HG03442 (cell line): ENCODE measurements at regions not wholly inside any gene's neighbourhood (a gene's known extent, or its start where the extent isn't known, plus 50 kb on each side); places are given as distances from the start of the nearest gene placed in this dataset.

Experiments
- ATAC-seq: cut with Tn5 transposase; IDR thresholded peaks from one replicate; pipeline ENCODE4 v1.9.1; 2021; ENCODE audit warnings: mild to moderate bottlenecking, moderate library complexity; ENCODE audit not compliant: unreplicated experiment

DNA sequence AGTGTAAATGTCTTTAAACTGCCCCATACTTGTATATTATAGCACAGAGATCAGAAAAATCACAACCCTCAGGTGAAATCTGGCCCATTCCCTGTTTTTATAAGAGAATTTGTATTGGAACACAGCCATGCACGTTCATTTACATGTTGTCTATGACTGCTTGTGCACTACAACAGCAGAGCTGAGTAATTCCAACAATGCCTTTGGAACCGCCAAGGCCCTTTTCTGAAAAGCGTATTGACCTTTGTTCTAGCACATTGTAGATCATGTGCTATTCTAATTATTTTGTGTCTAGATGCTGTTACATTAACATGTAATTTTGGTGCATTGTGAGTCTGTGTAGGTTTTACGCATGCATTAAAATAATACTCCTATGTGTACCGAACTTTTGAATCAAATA, 339.6 kb downstream of the CHRM3 start:
- no peak for ATAC-seq

DNA sequence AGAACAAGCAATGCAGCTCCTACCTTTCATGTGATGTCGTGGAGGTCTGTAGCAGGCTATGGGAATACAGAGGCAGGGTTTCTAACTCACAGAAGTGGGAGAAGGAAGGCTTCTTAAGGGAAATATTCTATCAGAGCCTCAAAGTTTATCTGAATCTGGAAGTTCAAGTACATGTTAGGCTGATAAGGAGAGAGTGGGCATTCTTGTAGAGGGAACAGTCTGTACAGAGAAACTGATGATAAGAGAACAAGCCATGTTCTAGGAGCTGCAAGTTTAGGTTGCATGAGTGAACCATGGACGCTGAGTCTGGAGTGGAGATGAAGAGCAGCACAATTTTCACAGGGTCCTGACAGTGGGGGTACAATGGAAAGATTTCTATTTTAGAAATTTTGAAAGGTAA, 344.0 kb downstream of the CHRM3 start:
- ATAC-seq, result no peak

DNA sequence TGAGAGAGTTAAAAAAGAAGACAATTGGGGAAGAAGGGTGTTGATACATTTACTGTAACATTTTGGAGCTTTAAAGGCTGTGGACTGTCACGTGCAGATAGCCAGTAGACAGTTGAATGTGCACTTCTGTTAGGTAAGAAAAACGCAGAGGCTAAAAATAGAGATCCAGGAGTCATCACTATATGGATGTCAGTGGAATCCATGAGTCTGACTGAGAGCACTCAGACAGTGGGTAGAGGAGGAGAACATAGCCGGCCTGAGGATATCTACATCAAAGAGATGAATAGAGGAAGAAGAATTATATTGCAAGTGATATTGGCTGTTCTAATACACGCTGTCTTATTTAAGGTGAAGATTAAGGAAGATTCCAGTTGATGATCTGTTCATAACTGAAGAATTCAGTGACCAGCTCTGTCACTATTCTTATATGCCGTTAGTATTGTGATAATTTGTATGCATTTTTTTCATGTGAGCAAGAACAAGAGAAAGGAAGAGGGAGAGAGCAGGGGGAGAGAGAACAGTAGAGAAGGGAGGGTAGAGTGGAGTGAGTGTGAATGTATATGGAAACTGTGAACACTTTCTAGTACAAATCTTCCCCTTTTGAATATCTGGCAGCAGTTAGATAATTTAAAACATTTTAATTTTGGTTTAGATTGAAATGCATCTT, 344.8 kb downstream of the CHRM3 start:
- ATAC-seq, result no peak

DNA sequence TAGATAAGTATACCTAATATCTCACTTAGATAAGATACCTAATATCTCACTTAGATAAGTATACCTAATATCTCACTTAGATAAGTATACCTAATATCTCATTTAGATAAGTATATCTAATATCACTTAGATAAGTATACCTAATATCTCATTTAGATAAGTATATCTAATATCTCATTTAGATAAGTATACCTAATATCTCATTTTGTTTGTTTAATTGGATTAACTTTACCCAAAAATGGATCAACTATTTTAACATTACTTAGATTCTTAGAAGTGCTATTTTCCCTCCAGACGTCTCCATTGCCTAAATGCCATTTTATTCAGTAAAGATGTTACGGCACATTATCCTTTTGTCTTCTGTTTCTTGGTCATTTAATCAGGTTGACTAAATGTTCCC, 346.4 kb downstream of the CHRM3 start:
- ATAC-seq, result no peak

DNA sequence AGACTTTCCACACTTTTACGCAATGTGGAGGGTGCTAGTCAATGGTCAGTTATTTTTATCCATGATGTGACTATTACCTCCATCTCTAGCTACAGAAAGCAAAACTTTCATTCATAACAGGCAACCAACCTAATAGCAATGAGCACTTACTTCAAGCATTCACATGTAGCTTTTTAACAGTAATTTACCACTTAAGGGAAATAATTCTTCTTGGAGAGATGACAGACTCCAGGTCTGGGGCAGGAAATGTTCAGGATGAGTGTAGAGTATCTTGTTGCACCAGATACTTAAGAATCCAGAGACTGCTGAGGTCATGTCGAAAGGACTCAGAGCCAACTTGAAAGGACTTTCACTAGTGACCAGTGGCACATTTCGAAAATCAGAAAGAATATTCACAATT, 347.6 kb downstream of the CHRM3 start:
- ATAC-seq, result no peak

DNA sequence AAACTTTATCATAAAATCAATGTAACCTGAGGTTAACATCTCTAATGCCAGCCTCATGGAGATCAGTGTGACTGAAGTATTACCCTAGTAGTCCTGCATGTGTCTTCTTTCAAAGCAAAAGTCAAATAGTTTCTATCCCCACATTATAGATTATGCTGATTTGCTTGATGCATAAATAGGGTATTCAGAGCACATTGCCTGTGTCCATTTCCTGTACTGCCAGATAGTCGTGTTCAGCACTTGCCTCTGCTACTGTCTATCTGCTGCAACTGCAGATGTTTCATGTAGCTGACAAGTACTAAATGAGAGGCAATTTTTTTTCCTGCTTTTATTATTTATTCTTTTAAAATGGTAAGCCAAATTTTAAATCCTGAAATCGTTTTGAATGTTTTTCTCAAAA, 348.7 kb downstream of the CHRM3 start:
- ATAC-seq, result no peak

DNA sequence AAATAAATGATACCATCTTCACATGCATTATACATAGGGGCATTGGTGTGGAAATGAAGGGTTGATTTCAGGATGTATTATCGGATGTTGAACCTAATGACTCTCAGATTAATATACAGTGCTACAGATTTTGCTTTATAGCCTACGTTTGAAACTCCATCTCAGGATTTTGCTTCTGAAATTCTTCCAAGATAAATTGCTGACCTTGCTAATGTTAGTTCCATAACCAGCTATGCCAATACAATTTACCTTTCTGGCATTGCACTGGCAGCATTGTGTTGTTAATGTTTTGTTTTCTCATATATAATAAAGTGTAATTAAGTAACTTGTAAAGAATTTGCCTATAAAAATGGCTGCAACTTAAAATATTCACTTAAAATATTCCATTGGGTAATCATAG, 350.1 kb downstream of the CHRM3 start:
- ATAC-seq, result no peak

DNA sequence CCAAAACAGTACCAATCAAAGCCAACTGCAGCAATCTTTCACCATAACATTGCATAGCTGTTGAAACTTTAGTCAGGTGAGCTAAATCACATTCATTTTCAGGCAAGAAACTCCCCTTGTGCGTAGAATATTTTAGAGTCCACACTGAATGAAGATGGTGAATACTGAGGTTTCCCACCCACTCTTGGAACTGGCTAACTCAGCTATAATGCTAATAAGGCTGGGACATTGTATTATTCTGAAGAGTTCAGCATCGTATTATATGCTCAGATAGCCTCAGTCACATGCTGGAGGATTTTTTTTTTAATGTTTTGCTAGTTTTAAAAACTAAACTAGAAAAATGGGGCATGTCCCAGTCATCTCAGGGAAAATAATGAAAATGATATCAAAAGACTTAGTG, 352.3 kb upstream of the FMN2 start:
- ATAC-seq, result no peak

DNA sequence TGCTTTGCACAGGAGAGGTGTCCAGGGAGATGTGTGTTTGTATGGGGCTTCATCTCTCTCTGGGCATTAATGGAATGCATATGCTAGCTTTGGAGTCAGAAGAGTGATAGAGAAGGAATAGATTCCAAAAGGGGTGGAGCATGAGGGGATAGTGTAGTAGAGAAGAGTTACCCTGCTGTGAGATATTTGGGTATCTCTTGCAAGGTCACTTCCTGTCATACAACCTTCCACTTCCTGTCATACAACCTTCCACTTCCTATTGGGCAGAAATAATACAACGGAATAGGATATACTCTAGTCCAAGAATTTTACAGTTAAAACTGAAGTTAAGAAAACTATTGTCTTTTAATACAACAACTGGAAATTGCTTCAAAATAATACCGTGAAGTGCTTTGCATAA, 351.8 kb upstream of the FMN2 start:
- ATAC-seq, result no peak

DNA sequence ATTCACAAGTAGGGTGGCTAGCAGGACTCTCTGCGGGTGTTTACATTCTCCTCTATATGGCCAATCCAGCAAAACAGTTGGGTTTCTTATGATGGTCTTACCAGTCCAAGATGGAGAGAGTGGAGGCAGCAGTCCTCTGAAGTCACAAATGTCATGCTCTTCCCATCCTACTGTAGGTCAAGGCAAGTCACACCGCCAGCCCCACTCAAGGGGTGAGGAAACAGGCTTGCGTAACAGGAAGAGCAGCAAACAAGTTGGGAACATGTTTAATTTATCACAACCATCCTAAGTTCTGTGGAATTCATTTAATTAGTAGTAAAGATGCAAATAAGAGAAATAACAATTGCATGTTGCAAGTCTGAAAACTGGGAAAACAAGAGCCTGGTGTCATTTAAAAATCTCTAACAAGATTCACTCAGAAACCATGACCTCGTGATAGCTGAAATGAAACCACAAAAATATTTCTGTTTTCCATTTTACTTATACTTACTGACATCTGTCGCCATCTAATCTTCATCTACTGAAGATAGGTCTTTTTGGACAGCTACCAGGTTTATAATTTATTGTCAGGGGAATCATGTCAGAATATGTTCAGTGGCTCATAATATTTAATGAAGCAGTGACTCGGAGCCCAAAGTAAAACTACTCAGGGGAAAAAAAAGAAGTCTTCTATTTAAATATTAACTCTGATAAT, 349.1 kb upstream of the FMN2 start:
- ATAC-seq, result no peak

DNA sequence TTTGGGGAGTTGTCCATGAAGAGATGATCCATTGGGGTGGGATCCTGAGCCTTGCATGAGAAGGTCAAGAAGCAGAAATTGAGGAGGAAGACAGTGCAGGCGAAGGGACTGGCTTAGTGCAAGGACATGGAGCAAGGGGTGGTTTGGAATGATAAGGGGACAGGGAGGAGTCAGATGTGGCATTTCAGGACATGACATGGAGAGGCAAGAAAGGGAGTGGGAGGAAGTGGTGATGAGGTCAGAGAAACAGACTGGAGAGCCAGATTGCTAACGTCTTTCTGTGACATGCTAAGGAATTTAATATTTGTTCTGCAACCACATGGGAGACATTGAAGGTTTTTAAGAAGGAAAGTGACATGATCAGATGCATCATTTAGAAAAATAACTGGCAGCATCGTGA, 346.8 kb upstream of the FMN2 start:
- no peak for ATAC-seq

DNA sequence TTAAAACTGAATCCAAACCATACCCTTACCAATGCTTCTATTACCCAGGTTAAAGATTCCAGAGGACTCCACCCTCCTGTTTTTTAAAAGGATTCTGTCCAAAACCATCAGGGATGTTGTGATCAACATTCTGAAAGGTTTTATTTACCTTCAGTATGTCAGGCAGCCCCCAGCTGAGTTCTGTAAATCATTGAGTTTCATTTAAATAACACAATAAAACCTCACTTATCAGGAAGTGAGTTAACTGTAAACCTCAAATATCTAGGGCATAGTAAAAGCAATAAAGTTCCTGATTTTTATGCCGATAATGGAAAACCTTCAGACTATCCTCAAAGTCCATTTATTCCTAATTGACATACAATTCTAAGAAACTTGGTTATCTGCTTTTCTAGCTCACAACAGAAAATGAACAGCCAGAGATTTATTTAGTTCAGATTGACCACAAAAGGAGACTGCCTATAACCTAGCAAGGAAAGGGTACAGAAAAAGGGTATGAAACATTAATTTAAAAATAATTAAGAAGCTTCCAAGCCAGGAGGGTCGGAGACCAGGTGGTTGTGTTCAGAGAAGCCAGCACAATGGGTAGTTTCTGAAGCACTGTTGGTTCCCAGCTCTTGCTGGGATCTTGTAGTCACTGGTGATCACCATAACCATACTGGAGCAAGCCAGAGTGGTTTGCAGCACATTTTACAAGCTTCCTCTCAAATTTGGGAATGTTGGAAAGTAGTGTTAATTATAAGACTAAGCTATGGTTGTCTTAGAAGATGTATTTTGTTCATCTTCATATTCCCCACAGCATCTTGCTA, 336.4 kb upstream of the FMN2 start:
- ATAC-seq, result no peak

DNA sequence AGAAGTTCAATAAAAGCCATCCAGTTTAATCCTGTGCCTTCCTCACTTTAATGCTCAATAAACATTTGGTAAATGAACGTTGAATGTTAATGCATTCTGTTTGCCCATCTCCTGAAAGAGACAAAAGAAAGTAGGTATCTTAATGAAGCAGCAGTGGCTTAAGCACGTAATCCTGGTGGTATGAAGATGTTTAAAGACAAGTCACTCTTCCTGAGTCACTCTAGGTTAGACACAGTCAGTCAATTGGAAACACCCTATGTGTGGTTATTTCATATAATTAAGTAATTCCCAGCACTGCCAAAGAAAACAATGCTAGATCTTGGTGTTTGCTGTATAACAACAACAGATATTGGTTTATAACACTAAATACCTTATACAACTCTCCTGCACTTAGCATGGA, 334.0 kb upstream of the FMN2 start:
- no peak for ATAC-seq

DNA sequence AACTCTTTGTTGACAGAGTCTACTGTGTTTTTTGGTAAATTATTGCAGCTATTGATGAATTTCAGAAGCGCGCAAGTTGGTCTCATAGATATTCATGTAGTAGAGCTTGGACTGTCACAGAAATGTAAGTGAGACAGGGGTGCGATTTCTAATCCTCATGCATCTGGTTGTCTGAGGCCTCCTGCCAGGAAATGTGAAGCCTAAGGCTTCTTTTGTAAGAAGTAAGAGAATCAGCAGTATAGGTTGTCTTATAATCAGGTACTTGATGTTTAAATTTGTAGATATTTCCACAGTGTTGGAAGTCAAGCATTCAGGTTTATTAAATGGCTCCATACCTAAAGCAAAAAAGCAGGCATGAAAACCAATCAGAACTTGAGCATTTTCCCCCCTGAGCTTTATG, 332.9 kb upstream of the FMN2 start:
- no peak for ATAC-seq

DNA sequence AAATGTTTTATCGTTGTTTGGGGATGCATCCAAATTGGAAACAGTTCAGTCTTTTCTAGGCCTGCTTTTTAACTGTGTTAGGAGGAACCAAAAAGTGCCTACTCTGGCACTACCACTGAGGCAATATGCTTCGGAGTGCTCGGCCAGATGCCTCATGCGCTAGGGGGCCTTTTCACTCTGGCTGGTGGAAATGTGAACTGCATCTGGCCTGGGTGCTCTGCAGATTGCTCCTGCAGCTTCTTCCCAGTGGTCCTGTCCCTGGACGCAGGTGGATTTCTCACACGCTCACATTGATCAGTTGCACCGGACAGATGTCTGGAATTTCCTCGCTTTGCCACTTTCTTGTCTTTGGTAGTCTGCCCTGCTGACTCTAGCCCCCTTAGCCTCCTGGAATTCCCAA, 330.2 kb upstream of the FMN2 start:
- ATAC-seq, result no peak

DNA sequence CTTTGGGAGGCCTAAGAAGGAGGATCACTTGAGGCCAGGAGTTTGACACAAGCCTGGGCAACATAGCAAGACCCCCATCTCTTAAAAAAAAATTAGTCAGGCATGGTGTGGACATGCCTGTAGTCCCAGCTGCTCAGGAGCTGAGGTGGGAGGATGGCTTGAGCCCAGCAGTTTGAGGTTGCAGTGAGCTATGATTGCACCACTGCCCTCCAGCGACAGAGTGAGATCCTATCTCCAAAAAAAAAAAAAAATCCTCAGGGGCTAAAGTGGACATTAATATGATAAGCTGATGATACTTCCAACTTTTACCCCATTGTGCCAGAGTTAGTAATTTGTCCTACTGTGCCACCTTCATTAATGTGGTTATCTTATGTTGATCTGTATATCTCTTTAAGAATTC, 327.8 kb upstream of the FMN2 start:
- no peak for ATAC-seq

DNA sequence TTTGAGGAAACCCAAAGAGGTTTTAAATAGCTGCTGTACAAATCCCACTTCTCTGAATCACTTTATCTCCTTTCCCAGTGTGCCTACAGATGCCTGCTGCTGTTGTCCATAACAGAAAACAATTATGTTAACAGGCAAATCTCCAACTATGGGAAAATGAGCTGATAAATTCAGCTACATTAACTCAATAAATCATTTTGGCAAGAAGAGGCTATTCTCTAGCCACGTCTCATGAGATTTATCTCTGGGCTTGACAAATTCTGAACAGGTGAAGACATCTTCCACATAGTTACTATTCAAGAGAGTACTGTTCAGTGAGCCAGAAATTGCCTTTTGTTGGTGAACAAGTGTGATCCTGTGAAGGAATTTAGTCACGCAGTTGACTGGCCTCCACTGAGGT, 327.1 kb upstream of the FMN2 start:
- no peak for ATAC-seq

DNA sequence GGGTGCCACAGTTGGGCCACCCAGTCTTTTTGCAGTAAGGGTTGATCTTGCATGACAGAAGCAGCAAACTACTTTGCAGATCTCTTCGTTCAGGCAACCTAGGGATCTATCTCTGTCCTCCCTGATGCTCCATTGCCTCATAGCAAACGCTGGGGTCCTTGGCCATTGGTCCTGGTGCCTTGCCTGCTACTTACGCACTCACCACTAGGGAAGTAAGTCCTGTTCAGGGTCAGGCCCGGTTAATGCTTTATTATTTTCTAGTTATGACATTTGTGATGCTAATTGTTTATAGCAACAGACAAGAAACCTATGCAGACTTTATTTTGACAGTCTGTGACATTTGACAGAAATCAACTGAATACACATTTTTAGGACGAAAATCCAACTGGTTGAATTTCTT, 326.5 kb upstream of the FMN2 start:
- ATAC-seq, result no peak

DNA sequence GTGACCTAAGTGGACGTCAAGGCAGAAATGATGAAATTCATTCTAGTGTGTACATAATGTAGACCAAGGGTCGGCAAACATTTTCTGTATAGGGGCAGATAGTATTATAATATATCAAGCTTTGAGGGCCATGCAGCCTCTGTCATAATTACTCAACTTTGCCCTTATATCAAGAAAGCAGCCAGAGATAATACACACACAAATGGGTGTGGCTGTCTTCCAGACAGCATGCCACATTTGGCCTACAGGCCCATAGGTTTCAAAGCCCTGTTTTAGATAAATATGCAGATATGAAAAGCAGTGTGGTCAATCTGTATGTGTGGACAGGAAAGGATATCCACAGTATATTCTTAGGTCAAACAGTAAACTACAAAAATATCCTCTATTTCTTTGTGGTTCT, 320.1 kb upstream of the FMN2 start:
- no peak for ATAC-seq

DNA sequence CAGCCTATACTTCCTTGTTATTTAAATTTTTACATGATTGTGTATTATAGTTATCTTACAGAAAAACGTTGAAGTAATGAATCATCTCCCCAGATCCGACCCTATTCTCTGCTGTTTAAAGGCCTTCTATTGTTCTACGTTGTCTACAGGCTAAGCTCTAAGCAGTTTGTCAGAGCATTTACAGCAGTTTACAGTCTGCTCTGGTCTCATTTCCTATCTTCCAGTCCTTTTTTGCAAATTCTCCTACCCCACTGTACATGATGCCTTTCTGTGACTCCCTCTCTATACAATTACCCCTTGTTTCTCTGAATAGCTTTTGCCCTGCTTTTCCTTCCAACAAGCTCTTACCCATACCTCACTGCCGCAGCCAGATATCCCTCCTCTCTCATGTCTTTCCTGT, 319.2 kb upstream of the FMN2 start:
- ATAC-seq, result no peak

DNA sequence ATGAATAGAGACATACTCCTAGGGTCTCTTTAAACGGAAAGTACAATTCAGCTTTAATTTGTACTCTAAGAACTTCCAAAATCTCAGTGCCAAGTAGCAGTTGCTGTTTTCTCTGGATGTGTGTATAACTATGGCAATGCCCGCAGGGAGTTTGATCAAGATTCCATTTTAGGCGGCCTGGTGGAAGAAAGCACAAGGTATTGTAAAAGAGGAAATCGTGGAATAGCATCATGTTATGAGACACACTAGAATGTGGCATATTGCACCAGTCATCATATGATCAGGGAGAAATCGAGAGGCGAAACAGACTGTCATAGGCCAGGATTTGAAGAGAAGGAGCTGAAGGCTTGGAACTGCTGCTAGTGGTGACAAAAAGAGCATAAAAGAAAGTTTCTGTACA, 316.2 kb upstream of the FMN2 start:
- no peak for ATAC-seq

DNA sequence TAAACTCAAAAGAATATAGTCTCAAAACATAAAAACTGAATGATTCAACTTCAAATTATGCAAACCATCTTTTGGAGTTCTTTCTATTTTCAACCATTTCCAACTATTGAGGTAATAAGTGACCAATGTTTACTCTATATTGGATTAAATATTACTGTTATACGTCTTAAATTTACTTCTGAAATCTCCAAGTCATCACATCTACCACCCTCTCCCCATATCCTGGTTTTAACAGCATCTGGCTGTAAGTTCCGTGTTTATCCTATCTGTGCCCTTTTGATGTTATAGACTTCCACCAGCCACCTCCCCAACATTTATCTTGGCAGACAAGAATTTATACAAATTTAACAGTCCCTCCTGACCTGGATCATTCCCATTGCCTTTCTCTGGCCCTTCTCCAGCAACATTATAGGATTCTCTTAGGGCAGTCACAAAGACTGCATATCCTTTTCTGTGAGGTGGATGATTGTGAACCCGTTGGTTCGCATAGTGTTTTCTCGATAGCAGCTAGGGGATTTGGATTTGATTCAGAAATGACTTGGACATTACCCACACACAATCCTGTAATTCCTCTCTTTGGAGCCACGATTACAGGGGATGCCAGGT, 313.4 kb upstream of the FMN2 start:
- ATAC-seq, result no peak
